ENCODE measurements at regions not wholly inside any gene's neighbourhood (a gene's known extent, or its start where the extent isn't known, plus 50 kb on each side); places are given as distances from the start of the nearest gene placed in this dataset.

GRCh38 chr16:26816885-26817571, 249.7 kb upstream of the C16orf82 start:
- no peaks in the 10 kb centered on the region for H3K9me1 ChIP-seq (ENCODE audit: control insufficient read depth, insufficient read depth, low read length)
- no peak overlapping the region for H3K9ac ChIP-seq (ENCODE audit: insufficient read depth in 1 of 2, low read depth in 2 of 2, low read length in 2 of 2)
- H3K4me1 ChIP-seq (replicated peaks in 1 of 2; ENCODE audit: control insufficient read depth in 2 of 2, insufficient read depth in 2 of 2, low read length in 2 of 2), result peaks cover 8% of the 10 kb centered on the region in 2 experiments; a peak in 3 of 5 replicates
- no peaks in the 10 kb centered on the region for H3K36me3 ChIP-seq (ENCODE audit: control insufficient read depth, insufficient read depth, low read length)
- H3K4me2 ChIP-seq (ENCODE audit: insufficient read depth, low read length), result peak overlapping the region; percentile 46
- peaks cover 0 to 7% of the 10 kb centered on the region in 2 experiments; a peak in 2 of 5 replicates for H3K27me3 ChIP-seq (ENCODE audit: control insufficient read depth in 2 of 2, insufficient read depth in 2 of 2, low read length in 2 of 2)
- 1% methylated on average over 20 of the region's 21 CpGs for WGBS (ENCODE audit: insufficient coverage, low coverage, missing lambda C conversion rate)
- peak overlapping the region; percentile 50; the same call in 2 of the 3 replicates for H3K27ac ChIP-seq (ENCODE audit: extremely low read depth, low read depth, low read length)
- FAIRE-seq, result peak; percentile 78
- no peak overlapping the region for H3K4me3 ChIP-seq
- in situ Hi-C loops (cut with MboI) (no loop called here), intact Hi-C loops (cut with micrococcal nuclease) (no loop called here)
- ChIA-PET CTCF (ENCODE audit: low intra/inter-chr PET ratio) (no interaction called here), POLR2A (no interaction called here)
- no peaks in the 10 kb centered on the region; the same call in 1 of the 2 replicates for H4K20me1 ChIP-seq (replicated peaks; ENCODE audit: control insufficient read depth, insufficient read depth, low read length)
- no peaks in the 10 kb centered on the region for H3K9me3 ChIP-seq (replicated peaks; ENCODE audit: control insufficient read depth, insufficient read depth, low read depth, low read length)
- H2AFZ ChIP-seq (ENCODE audit: low read depth, low read length), result no peak overlapping the region; the same call in 1 of the 2 replicates
- H3K79me2 ChIP-seq (ENCODE audit: control insufficient read depth, insufficient read depth, low read length), result no peaks in the 10 kb centered on the region
- DNase-seq (ENCODE audit: extremely low read depth in 1 of 4, low spot score in 3 of 4), result peak; percentile 27 to 66 (median 44)
- BruUV-seq (replicated peaks), result no TSS peak
- ATAC-seq, result peak; percentile 82
- 0 out of 2 replicates have a peak, but pooled peaks have one; percentile 25 for TF ChIP-seq ZEB2 (IDR thresholded peaks at IDR 0.05)
- TF ChIP-seq SETDB1 (IDR thresholded peaks at IDR 0.05; ENCODE audit: low read length), result no peak
- peak; percentile 40; the same call in 1 of the 2 replicates for TF ChIP-seq DPF2 (IDR thresholded peaks at IDR 0.05)
- TF ChIP-seq FOXK2 (conservative IDR thresholded peaks at IDR 0.05 in 1 of 2, IDR thresholded peaks at IDR 0.05 in 1 of 2; ENCODE audit: low read depth in 2 of 2), result no peak
- TF ChIP-seq NR2C2 (CRISPR knock-in tag; IDR thresholded peaks at IDR 0.05), result no peak
- TF ChIP-seq NR2C2 (tag; IDR thresholded peaks at IDR 0.05), result peak; percentile 59; the same call in 1 of the 2 replicates
- peak; percentile 96 for TF ChIP-seq FOSL1 (tag; conservative IDR thresholded peaks at IDR 0.05)
- no peak for TF ChIP-seq HDAC1 (IDR thresholded peaks at IDR 0.05)
- no peak for TF ChIP-seq THRB (CRISPR knock-in tag; conservative IDR thresholded peaks at IDR 0.05)
- no peak for TF ChIP-seq POLR2B (IDR thresholded peaks at IDR 0.05; ENCODE audit: low read depth, partially characterized antibody)
- TF ChIP-seq ZNF507 (tag; conservative IDR thresholded peaks at IDR 0.05), result no peak
- TF ChIP-seq ZNF212 (CRISPR knock-in tag; IDR thresholded peaks at IDR 0.05), result no peak
- peak; percentile 44; the same call in 1 of the 2 replicates for TF ChIP-seq SMARCA4 (IDR thresholded peaks at IDR 0.05)
- TF ChIP-seq ZNF511 (CRISPR knock-in tag; IDR thresholded peaks at IDR 0.05), result no peak
- TF ChIP-seq ZNF253 (CRISPR knock-in tag; conservative IDR thresholded peaks at IDR 0.05), result no peak
